Liver (tissue), 8 donors: ENCODE measurements at regions not wholly inside any gene's neighbourhood (a gene's known extent, or its start where the extent isn't known, plus 50 kb on each side); places are given as distances from the start of the nearest gene placed in this dataset.

Experiments
- DNase-seq: peaks from one replicate; pipeline ENCODE4 v3.0.0-alpha.2; 2017; ENCODE audit warnings: low spot score
- H3K27ac ChIP-seq, 2 donors: one replicate each; pipeline ENCODE4 v1.7.0; 2013; ENCODE audit warnings: inconsistent platforms in 2 of 2, low read length in 2 of 2, control low read depth in 1 of 2, low read depth in 1 of 2, mild to moderate bottlenecking in 1 of 2
- H3K27me3 ChIP-seq, 4 donors: one replicate each; pipeline versions ENCODE4 v1.6.1 to v1.7.0; 2013; ENCODE audit warnings: low read length in 3 of 4, inconsistent platforms in 1 of 4, mild to moderate bottlenecking in 1 of 4, moderate library complexity in 1 of 4; ENCODE audit not compliant: control insufficient read depth in 4 of 4, insufficient read depth in 4 of 4
- H3K36me3 ChIP-seq, 4 donors: one replicate each; pipeline versions ENCODE4 v1.6.1 to v1.7.0; 2013; ENCODE audit warnings: low read length in 3 of 4, mild to moderate bottlenecking in 3 of 4, low read depth in 1 of 4, moderate library complexity in 1 of 4; ENCODE audit not compliant: control insufficient read depth in 4 of 4, insufficient read depth in 3 of 4
- H3K4me1 ChIP-seq, 4 donors: one replicate each; pipeline versions ENCODE4 v1.6.1 to v1.7.0; 2013; ENCODE audit warnings: low read length in 3 of 4, mild to moderate bottlenecking in 3 of 4, moderate library complexity in 1 of 4; ENCODE audit not compliant: control insufficient read depth in 4 of 4, insufficient read depth in 4 of 4
- H3K4me3 ChIP-seq, 3 donors: one replicate each; pipeline versions ENCODE4 v1.6.1 to v1.7.0; 2013; ENCODE audit warnings: low read length in 3 of 3, control low read depth in 1 of 3, low read depth in 1 of 3, mild to moderate bottlenecking in 1 of 3
- H3K9ac ChIP-seq, 2 donors: one replicate each; pipeline ENCODE4 v1.7.0; 2013; ENCODE audit warnings: low read length in 2 of 2, mild to moderate bottlenecking in 2 of 2, moderate library complexity in 2 of 2, control low read depth in 1 of 2, low read depth in 1 of 2
- H3K9me3 ChIP-seq, 4 donors: one replicate each; pipeline versions ENCODE4 v1.6.1 to v1.7.0; 2013; ENCODE audit warnings: low read length in 3 of 4; ENCODE audit not compliant: control insufficient read depth in 4 of 4
- EGR1 ChIP-seq, 2 donors: IDR thresholded peaks; 2 replicates each; pipeline ENCODE4 v1.6.1; 2016 to 2018; ENCODE audit warnings: antibody characterized with exemption in 2 of 2, low read depth in 2 of 2
- FOXA1 ChIP-seq: IDR thresholded peaks from 2 replicates; pipeline ENCODE4 v1.6.1; 2016; ENCODE audit warnings: antibody characterized with exemption
- FOXA2 ChIP-seq: IDR thresholded peaks from 2 replicates; pipeline ENCODE4 v1.6.1; 2016; ENCODE audit warnings: antibody characterized with exemption
- GABPA ChIP-seq, 2 donors: IDR thresholded peaks in 1 of 2; conservative IDR thresholded peaks in 1 of 2; 2 replicates each; pipeline ENCODE4 v1.6.1; 2016; ENCODE audit warnings: antibody characterized with exemption in 2 of 2, mild to moderate bottlenecking in 1 of 2, moderate library complexity in 1 of 2
- HNF4A ChIP-seq, 2 donors: conservative IDR thresholded peaks; 2 replicates each; pipeline ENCODE4 v1.6.1; 2016; ENCODE audit warnings: antibody characterized with exemption in 2 of 2, mild to moderate bottlenecking in 2 of 2
- HNF4G ChIP-seq: IDR thresholded peaks from 2 replicates; pipeline ENCODE4 v1.6.1; 2016; ENCODE audit warnings: antibody characterized with exemption
- JUND ChIP-seq, 2 donors: IDR thresholded peaks; 2 replicates each; pipeline ENCODE4 v1.6.1; 2016; ENCODE audit warnings: antibody characterized with exemption in 2 of 2
- RAD21 ChIP-seq, 2 donors: IDR thresholded peaks; 2 replicates each; pipeline ENCODE4 v1.6.1; 2016; ENCODE audit warnings: antibody characterized with exemption in 2 of 2, mild to moderate bottlenecking in 2 of 2
- RXRA ChIP-seq, 2 donors: IDR thresholded peaks; 2 replicates each; pipeline ENCODE4 v1.6.1; 2017 to 2018; ENCODE audit warnings: antibody characterized with exemption in 2 of 2, mild to moderate bottlenecking in 1 of 2
- SP1 ChIP-seq: IDR thresholded peaks from 2 replicates; pipeline ENCODE4 v1.6.1; 2018; ENCODE audit warnings: antibody characterized with exemption, mild to moderate bottlenecking
- TAF1 ChIP-seq: conservative IDR thresholded peaks from 2 replicates; pipeline ENCODE4 v1.6.1; 2016; ENCODE audit warnings: antibody characterized with exemption, mild to moderate bottlenecking
- YY1 ChIP-seq: IDR thresholded peaks from 2 replicates; pipeline ENCODE4 v1.6.1; 2016; ENCODE audit warnings: antibody characterized with exemption, mild to moderate bottlenecking
- WGBS: extraction: QIAGEN DNeasy Blood & Tissue Kit; methylation state at CpG from one replicate; pipeline ENCODE4 v1.1.7; 2013; 5-methylcytosine and 5-hydroxymethylcytosine counted together
- TF ChIP-seq, protein P1 (sequence below): IDR thresholded peaks from 2 replicates; pipeline ENCODE4 v1.6.1; 2016; ENCODE audit warnings: antibody characterized with exemption
- TF ChIP-seq, protein P2 (sequence below): IDR thresholded peaks from 2 replicates; pipeline ENCODE4 v1.6.1; 2016; ENCODE audit warnings: antibody characterized with exemption, mild to moderate bottlenecking
- TF ChIP-seq, protein P3 (sequence below): IDR thresholded peaks from 2 replicates; pipeline ENCODE4 v1.6.1; 2016; ENCODE audit warnings: antibody characterized with exemption
- TF ChIP-seq, protein P4 (sequence below): IDR thresholded peaks from 2 replicates; pipeline ENCODE4 v1.6.1; 2016; ENCODE audit warnings: antibody characterized with exemption
- TF ChIP-seq, protein P5 (sequence below): fragments of 150-350 bp; IDR thresholded peaks from 2 replicates; pipeline ENCODE4 v1.5.1; 2017; ENCODE audit warnings: improper control_type of control experiment, low read depth, low read length; ENCODE audit not compliant: missing input control
- donor health status: healthy.
- donor health status: healthy.
- donor health status: healthy.
- donor health status: healthy.
- donor health status: healthy.

DNA sequence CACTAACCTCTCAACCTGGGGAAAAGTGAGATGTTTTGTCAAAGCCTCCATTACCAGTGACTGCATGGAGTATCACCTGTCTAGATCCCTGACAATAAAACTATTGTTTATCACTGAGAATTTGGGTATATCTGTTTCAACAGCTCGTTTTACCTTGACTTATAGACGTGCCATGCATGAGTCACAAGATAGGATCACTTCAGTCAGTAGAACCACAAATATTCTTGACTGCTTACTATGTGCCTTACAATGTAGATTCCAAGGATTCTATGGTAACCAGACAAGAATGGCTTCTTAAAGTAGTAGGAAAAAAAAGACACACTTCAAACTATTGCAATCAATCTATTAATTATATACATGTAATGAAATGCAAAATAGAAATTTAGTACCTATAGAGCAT is 55.7 kb upstream of the GRM7 start:
- Histone ChIP-seq H3K4me3 (no peak overlapping the region), H3K27ac (no peak overlapping the region), H3K4me1 (no peaks in the 10 kb centered on the region), H3K9me3 (peaks cover 0 to under 1% (median 0%) of the 10 kb centered on the region in 4 donors), H3K9ac (no peak overlapping the region), H3K36me3 (no peaks in the 10 kb centered on the region), H3K27me3 (no peaks in the 10 kb centered on the region)
- WGBS: 54% methylated on average over 2 of the region's 2 CpGs
- TF ChIP-seq RAD21 (IDR thresholded peaks at IDR 0.05): no peak
- TF ChIP-seq, protein P1, sequence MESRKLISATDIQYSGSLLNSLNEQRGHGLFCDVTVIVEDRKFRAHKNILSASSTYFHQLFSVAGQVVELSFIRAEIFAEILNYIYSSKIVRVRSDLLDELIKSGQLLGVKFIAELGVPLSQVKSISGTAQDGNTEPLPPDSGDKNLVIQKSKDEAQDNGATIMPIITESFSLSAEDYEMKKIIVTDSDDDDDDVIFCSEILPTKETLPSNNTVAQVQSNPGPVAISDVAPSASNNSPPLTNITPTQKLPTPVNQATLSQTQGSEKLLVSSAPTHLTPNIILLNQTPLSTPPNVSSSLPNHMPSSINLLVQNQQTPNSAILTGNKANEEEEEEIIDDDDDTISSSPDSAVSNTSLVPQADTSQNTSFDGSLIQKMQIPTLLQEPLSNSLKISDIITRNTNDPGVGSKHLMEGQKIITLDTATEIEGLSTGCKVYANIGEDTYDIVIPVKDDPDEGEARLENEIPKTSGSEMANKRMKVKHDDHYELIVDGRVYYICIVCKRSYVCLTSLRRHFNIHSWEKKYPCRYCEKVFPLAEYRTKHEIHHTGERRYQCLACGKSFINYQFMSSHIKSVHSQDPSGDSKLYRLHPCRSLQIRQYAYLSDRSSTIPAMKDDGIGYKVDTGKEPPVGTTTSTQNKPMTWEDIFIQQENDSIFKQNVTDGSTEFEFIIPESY: no peak
- no peak for TF ChIP-seq JUND (IDR thresholded peaks at IDR 0.05)
- no peak for TF ChIP-seq SP1
- no peak for TF ChIP-seq HNF4G
- TF ChIP-seq FOXA2: no peak
- TF ChIP-seq, protein P2, sequence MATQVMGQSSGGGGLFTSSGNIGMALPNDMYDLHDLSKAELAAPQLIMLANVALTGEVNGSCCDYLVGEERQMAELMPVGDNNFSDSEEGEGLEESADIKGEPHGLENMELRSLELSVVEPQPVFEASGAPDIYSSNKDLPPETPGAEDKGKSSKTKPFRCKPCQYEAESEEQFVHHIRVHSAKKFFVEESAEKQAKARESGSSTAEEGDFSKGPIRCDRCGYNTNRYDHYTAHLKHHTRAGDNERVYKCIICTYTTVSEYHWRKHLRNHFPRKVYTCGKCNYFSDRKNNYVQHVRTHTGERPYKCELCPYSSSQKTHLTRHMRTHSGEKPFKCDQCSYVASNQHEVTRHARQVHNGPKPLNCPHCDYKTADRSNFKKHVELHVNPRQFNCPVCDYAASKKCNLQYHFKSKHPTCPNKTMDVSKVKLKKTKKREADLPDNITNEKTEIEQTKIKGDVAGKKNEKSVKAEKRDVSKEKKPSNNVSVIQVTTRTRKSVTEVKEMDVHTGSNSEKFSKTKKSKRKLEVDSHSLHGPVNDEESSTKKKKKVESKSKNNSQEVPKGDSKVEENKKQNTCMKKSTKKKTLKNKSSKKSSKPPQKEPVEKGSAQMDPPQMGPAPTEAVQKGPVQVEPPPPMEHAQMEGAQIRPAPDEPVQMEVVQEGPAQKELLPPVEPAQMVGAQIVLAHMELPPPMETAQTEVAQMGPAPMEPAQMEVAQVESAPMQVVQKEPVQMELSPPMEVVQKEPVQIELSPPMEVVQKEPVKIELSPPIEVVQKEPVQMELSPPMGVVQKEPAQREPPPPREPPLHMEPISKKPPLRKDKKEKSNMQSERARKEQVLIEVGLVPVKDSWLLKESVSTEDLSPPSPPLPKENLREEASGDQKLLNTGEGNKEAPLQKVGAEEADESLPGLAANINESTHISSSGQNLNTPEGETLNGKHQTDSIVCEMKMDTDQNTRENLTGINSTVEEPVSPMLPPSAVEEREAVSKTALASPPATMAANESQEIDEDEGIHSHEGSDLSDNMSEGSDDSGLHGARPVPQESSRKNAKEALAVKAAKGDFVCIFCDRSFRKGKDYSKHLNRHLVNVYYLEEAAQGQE: no peak
- TF ChIP-seq, protein P3, sequence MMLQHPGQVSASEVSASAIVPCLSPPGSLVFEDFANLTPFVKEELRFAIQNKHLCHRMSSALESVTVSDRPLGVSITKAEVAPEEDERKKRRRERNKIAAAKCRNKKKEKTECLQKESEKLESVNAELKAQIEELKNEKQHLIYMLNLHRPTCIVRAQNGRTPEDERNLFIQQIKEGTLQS: no peak
- TF ChIP-seq GABPA (IDR thresholded peaks at IDR 0.05 in 1 of 2, conservative IDR thresholded peaks at IDR 0.05 in 1 of 2): no peak
- TF ChIP-seq HNF4A (conservative IDR thresholded peaks at IDR 0.05): no peak
- TF ChIP-seq, protein P4, sequence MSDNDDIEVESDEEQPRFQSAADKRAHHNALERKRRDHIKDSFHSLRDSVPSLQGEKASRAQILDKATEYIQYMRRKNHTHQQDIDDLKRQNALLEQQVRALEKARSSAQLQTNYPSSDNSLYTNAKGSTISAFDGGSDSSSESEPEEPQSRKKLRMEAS: no peak
- TF ChIP-seq EGR1 (IDR thresholded peaks at IDR 0.05; ENCODE audit: low read depth in 2 of 2): no peak
- no peak for TF ChIP-seq YY1
- TF ChIP-seq TAF1: no peak
- TF ChIP-seq, protein P5, sequence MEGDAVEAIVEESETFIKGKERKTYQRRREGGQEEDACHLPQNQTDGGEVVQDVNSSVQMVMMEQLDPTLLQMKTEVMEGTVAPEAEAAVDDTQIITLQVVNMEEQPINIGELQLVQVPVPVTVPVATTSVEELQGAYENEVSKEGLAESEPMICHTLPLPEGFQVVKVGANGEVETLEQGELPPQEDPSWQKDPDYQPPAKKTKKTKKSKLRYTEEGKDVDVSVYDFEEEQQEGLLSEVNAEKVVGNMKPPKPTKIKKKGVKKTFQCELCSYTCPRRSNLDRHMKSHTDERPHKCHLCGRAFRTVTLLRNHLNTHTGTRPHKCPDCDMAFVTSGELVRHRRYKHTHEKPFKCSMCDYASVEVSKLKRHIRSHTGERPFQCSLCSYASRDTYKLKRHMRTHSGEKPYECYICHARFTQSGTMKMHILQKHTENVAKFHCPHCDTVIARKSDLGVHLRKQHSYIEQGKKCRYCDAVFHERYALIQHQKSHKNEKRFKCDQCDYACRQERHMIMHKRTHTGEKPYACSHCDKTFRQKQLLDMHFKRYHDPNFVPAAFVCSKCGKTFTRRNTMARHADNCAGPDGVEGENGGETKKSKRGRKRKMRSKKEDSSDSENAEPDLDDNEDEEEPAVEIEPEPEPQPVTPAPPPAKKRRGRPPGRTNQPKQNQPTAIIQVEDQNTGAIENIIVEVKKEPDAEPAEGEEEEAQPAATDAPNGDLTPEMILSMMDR: no peak
- DNase-seq: no peak

DNA sequence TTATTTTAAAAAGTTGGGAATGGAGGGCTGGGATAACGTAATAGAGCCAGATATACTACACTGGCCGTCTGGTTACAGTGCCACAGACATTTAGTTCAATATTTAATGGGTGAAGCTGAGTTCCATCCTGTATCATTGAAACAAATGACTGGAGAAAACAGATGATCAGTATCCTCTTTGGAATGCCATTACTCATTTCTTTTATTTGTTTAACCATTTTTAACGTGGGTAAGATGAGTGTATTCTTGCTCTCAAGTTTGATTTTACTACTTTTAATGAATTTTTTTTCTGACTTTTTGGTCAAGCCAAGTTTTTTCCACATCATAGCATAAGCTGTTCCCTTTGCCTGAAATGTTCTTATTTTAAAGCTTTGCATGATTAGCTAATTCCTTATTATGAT is 53.9 kb upstream of the GRM7 start:
- Histone ChIP-seq H3K4me3 (no peak overlapping the region), H3K27me3 (no peaks in the 10 kb centered on the region), H3K36me3 (no peaks in the 10 kb centered on the region), H3K27ac (no peak overlapping the region), H3K4me1 (no peaks in the 10 kb centered on the region), H3K9me3 (peaks cover 0 to 5% (median 1%) of the 10 kb centered on the region in 4 donors), H3K9ac (no peak overlapping the region)
- WGBS: 58% methylated on average over 3 of the region's 3 CpGs
- no peak for DNase-seq
- TF ChIP-seq FOXA2 (no peak), TAF1 (no peak), JUND (IDR thresholded peaks at IDR 0.05) (no peak), FOXA1 (no peak), RXRA (IDR thresholded peaks at IDR 0.05) (no peak), HNF4G (no peak)
